T-helper 9 cell (primary cell): ENCODE measurements at regions not wholly inside any gene's neighbourhood (a gene's known extent, or its start where the extent isn't known, plus 50 kb on each side); places are given as distances from the start of the nearest gene placed in this dataset.

Source experiments
- DNase-seq: peaks from one replicate; pipeline ENCODE4 v3.0.0-alpha.2; 2020

DNA sequence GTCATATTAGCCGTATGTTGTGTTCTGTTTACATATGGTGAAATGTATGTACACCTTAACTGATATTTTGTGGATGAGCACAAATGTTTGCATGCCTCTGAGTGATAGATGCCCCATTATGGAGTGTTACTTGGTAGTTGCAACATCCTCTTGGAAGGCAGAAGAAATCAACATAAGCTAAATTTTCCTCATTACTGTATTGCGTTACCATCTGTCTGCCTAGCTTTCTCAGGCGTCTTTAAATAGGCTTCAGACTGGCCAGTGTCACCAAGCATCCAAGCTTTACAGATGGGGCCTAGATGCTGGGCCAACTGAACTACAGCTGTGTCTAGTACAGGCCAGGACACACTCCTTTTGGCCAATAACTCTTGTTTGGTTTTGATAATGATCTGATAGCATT lies 250.6 kb downstream of the SAMD5 start:
- no peak for DNase-seq

DNA sequence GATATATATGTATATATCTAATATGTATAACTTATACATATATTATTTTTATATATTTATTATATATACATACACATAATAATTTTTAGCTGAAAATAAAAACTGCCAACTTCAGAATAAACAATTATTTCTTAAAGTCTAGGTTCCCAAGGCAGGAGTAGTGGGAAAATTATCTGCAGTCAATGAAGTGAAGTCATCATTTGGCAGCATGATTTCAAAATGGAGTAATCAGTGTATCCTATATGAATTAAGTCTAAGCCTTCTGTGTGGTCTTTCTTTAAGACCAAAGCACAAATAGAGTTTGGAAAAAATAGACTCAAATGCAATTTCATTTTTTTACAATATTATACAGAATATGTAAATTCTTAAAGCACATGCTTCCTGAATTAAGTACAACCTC lies 251.0 kb downstream of the SAMD5 start:
- DNase-seq, result no peak

DNA sequence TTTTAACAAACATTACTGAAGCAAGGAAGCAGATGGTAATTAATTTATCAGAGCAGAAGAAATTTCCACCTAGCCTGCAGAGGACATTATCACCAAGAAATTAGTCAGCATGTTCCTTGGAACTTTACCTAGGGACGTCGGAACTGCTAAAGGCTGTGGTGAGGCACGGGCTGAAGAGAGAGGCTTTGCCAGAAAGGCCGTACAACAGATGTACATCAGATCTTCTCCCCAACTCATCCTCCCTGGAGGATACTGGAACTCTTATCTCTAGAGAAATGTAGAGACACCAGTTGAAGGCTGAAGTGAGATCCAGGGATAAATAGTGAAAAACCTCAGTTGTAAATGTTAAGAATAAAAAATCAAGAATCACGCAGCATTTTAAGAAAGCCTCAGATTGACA lies 257.1 kb downstream of the SAMD5 start:
- no peak for DNase-seq

DNA sequence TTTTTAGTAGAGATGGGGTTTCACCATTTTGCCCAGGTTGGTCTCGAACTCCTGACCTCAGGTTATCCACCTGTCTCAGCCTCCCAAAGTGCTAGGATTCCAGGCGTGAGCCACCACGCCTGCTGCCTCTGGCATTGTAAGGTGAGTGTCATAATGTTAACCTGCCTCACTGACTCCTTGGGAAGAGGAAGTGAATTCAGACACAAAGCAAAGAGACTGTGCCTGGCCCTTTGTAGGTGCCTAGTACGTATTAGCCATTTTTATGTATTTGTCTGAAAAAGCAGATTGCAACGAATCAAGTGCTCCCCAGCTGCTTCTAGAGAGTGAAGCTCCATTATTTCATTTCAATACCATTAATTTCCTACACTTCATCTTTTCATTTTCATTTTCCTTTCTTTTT lies 260.5 kb downstream of the SAMD5 start:
- DNase-seq, result no peak

DNA sequence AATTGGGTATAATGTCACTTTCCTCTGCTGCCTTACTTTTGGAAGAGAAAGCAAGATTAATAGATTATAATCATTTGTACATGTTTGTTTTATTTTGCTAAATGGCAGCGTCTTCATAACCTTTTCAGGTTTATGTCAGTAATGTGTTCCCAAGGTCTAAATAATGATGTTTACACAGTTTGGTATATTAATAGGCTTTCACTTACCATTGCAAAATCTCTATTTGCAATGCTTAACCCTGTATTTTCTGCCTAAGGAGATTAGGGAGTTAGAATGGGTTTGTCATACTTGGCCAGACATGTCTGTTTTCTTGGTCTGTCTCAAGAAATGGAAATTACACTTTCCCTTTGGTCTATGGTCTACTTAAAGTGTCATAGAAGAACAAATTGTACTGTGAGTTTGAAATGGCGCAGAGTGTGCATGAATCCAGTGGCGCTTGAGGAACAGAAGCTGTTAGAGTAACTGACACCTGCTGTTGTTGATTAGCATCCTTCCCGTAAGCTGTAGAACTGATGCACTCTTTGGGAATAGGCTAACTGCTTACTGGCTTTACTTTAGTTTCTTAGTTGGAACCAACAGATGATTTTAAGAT lies 261.1 kb downstream of the SAMD5 start:
- DNase-seq, result no peak

DNA sequence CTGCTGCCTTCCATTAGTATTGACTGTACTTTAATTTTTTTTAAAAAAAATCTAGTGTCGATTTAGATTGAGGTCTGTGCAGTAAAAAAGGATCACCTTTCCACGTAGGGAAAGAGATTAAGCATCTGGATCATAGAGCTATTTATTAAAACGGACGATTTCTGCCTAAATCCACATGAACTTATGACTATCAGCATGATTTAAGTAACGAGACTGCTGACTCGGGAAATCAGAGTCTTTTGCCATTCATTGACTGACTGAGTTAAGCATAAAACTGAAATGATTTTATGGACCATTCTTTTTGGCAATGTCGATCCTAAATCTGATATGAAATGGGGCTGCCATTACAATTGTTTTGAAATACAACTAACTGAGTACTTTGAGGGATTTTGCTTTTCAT lies 261.7 kb downstream of the SAMD5 start:
- no peak for DNase-seq

DNA sequence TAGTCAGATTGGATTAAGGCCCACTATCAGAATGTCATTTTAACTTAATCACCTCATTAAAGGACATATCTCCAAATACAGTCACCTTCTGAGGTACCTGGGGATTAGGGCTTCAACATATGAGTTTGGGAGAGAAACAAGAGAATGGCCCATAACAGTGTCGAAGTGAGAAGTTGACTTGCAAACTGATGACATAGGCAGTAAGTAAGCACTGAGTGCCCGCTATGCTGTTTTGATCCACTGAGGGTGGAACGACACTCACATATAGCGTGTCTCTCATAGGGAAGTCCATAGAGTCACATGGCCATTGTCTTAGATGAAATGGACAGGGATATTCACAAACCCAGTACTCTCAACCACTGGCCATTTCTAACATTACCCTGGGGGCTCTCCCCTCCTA lies 264.2 kb downstream of the SAMD5 start:
- DNase-seq, result no peak

DNA sequence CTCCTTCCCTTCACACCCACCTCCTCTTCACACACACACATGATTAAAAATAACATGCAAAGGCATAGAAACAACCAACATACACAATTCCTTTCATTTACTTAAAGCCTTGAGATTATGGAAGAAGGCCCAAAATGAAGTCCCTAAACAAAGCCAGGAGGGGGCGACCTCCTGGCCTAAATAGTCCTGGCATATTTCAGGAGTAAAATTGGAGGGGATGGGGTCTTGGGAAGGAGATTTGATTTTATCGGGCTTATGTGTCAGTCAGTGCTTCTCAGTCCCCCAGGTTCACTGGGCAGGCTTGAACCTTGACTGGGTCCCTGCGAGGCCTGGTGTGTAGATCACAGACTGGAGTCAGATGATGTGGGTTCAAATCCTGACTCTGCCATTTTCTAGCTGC lies 266.4 kb downstream of the SAMD5 start:
- no peak for DNase-seq

DNA sequence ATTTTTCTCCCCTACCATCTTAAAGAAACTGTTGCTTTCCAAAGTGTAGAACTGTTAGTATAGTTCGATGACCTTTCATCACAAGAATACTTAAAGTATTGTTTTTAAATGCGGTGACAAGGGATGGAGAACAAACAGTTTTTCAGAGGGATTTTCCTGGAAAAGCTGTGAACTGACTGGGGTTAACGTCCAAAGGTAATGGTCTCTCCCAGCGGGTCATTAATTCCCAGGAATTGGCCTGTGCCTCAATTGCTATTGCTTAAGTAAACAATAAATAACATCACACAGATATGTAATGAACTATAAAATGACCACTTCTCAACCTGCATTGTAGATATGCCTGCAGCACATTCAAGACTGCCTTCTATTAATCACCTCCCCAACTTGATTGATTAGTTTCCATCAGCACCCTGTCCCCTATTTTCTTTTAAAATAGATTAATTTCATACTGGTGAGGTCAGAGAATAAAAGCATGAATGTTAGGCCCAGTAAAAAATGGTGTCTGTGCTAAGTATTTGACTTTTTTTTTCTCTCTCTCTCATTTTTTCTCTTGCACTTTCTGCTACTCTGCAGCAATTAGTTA lies 268.2 kb downstream of the SAMD5 start:
- DNase-seq, result no peak

DNA sequence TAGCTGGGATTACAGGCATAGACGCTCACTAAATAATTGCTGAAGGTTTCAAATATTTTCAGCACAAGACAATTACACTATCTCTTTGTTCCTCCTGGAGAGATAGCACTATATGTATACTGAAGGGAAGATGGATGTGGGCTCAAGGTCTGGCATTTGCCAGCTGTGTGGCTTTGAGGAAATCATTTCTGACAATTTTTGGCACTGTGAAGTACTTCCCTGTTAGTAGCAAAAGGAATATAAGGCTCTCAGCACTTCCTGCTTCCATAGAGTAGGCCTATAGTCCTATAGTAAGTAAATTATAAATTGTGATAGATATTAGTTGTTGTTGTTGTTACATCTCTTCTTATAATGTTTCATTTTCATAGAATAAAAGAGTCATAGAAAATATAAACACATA lies 271.1 kb downstream of the SAMD5 start:
- no peak for DNase-seq

DNA sequence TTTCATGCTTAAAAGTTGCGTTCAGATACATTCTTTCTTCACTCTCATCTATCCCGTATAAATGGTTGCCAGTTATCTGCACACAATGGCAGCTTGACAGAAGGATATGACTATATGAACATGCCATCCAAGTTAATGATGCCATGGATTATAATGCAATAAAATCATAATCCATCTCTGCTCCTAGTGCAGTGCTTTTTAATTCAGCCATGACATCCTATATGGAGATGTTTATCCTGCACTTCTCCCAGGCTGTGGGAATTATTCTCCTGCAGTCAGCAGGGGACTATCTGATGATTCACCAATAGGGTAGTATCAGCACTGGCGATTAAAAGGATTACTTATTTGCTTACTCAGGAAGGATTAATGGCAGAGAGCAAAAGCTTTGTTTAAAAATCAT lies 273.8 kb downstream of the SAMD5 start:
- DNase-seq, result no peak

DNA sequence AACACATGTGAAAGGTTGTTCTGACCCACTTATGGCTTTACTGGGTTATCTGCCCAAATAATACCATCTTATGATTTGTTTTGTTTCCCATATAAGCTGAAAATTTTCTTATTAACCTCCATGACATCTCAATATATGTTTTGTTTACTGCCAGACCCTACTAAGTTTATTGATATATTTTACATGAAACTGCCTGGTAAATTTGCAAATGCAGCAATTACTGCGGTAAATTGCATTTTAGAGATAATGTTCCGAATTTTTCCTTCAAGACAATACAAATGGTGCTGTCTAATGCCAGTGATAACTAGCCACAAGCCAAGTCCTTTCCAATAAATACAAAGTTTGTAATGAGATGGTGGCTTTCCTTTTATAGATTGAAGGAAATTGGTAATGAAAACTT lies 275.9 kb downstream of the SAMD5 start:
- no peak for DNase-seq

DNA sequence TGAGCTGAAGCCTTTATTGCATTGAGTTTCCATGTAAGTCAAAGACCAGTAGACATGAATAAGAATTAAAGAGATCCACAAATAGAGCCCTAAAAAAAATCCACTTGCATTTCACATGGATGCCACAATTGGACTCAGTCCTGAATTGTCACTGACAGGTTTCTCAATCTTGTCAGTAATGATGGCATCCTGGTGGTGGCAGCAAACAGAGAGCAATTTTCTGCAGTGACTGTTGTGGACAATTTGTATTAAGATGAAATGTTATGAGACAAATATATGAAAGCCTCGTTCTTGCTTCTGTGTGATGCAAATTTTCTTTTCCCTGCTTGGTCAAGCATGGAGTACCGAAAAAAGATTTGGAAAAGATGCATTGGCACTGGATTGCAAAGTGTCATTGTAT lies 278.9 kb downstream of the SAMD5 start:
- DNase-seq, result no peak

DNA sequence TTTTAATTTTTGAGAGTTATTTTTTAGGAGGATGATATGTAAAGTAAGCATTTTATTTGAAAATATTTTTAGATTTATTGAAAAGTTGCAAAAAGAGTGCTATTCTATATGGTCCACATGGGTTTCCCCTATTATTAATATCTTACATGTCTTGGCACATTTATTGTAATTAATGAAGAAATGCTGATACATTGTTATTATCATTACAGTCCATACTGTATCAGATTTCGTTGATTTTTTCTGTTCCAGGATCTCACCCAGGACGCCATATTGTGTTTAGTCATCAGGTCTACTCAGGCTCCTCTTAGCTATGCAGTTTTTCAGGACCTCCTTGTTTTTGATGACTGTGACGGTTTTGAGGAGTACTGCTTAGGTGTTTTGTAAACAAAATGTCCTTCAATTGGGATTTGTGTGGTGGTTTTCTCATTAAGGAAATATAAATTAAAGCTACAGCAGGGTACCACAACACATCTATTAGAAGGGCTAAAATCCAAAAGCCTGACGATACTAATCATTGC lies 281.0 kb downstream of the SAMD5 start:
- DNase-seq, result no peak

DNA sequence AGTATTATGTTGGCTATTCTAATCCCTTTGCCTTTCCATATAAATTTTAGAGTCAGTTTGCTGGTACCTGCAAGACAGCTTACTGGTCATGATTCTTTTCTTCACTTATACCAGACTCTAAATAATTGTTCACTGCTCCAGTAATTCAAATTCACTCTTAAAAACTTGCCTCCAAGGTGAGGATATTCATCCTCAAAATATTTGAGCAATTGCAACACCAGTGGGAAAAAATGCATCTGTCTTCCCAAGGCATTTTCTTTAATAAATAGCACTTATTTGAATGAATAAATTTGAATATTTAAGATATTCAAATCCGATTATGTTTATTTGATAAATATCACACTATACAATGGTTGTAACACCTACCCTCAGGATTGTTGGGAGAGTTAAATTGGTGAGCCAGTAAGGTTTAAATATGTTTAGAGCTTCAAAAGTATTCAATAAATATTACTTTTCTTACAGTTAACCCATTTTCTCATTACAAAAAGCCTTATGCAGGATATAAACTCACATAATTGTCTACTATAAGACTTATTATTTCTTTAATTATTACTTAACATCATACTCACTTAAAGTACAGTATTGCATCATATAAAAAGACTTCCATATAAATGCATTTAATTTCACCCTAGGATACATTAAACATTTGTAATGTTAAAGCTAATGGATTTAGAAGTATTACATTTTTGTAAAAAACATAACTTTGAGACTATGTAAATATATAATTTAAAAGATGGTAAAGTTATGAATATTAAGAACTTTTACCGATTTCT lies 285.6 kb downstream of the SAMD5 start:
- DNase-seq, result no peak

DNA sequence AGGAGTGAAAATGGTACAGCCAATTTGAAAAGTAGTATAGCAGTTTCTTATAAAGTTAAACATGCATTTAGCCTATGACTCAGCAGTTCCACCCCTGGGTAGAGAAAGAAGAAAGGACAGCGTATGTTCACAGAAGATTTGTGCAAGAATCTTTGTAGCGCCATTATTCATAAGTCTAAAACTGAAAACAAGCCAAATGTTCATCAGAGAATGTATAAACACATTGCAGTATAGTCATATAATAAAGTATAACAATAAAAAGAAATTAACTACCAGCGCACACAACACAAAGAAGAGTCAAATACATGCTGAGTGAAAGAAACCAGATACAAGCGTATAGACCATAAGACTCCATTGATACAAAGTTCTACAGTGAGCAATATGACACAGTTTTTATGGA lies 294.0 kb downstream of the SAMD5 start:
- DNase-seq, result no peak

DNA sequence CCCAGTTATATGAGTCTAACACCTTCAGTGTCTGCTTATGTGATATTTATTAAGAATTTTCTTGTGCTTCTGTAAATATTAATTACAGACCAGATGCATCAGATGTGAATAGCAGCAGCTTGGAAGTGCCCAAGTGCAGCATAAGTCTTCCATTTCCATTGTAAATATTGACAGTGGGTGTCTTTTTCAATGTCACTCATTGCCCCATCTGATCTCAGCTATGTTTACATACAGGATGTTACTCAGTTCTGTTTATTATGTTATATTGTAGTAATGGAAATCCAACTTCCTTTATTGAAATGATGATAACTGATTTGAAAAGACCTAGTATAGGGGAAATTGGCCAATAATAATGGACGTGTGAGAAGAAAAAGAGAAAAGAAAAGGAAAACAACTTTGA lies 296.7 kb downstream of the SAMD5 start:
- no peak for DNase-seq

DNA sequence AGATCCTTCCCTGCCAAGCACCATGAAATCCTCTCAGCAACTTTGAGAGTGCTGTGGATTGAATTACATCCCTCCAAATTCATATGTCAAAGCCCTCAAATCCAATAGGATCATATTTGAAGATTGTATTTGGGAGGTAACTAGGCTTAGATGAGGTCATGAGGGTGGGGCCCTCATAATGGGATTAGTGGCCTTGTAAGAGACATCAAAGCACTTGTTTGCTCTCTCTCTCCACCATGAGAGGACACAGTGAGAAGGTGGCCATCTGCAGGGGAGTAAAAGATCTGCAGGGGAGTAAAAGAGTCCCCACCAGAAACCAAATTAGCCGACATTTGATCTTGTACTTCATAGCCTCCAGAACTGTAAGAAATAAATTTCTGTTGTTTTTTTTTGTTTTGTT lies 298.2 kb downstream of the SAMD5 start:
- DNase-seq, result no peak

DNA sequence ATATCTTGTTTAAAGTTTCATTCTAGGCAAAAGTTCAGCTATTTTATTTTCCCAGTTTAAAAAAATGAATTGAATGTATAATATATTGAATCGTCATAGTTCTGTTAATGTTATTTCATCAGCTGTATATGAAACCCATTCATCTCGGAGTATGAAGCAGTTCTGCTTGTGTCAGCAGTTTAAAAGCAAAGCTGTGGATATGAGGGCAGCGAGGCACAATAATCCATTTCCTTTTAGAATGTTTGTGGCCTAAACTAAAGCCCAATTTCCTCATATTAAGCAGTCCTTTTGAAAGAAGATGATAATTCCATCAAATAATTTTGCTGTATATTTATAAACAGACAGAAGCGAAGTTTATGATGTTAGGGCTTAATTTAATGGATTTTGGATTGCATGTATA lies 300.1 kb downstream of the SAMD5 start:
- DNase-seq, result no peak

DNA sequence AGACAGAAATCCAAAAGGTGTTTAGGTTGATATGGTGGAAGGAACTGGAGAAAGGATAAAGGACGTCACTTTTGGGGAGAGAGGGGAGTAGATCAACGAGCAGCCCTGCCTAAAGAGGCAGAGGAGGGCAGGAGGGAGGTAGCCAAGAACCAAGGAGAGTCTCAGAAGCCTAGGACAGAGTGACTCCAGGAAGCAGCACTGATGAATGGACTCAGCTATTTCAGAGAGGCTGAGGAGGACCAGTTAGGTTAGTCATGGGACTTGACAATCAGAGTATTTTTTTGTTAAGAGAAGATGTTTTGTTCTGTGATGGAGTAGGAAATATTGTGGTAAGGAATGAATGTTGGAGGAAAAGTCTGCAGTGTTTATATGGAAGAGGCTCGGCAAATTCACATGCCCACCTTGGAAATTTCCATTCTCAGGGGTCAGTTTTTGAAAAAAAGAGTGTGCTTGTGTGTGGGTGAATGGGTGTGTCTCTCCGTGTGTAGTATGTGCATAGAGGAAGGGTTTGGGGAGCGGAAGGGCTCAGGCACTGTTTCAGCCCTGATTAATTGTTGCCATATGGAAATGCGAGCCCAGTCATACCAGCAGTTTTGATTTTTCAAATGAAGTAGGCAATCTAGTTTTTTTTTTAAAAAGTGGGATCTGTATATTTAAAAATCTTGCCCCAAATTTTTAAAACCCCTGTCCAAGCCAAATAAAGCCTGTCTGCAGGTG lies 303.6 kb downstream of the SAMD5 start:
- DNase-seq, result no peak

DNA sequence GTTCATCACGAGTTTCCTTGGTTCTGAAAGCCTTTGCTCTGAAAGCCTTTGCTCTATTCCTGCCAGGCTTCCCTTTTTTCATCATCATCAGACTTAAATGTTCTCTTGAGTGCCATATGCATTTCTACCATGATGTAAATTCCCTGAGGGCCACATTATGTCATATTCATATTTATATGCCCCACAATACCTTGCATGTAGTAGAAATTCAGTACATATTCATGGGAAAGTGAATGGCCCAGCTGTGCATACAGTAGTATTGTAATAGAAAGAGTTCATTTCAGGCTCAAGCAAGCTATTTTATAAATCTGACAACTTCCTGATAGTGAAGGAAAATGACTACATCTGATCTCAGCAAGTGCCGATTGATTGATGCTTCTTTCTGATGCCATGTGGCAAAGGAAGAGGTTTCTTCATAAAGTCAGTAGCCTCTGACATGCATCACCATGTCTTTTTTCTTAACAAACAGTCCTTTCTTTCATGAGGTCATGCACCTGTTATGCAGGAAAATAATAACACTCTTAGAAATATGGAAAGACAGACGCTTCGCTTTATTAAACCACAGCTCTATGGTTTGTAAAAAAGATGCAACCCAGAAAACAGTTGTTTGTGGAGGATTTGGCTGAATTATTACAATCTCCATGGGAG lies 308.7 kb downstream of the SAMD5 start:
- no peak for DNase-seq

DNA sequence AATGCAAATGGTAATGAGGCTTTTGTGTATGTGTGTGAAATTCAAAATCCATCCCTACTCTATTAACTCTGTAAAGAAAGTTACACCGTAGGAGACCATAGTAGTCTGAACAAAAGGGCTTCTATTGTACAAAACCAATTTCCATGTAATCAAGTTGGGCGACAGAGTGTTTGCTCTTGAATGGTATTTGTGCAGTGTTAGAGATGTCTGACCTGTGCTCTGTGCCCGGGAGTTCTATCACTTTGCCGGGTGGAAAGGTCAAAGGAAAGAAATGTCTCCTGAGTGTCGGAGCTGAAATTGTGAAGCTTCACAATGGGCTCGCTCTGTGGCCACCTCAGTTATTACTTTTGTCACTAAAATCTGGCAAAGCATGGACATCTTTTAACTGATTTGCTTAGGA lies 312.0 kb downstream of the SAMD5 start:
- DNase-seq, result no peak

DNA sequence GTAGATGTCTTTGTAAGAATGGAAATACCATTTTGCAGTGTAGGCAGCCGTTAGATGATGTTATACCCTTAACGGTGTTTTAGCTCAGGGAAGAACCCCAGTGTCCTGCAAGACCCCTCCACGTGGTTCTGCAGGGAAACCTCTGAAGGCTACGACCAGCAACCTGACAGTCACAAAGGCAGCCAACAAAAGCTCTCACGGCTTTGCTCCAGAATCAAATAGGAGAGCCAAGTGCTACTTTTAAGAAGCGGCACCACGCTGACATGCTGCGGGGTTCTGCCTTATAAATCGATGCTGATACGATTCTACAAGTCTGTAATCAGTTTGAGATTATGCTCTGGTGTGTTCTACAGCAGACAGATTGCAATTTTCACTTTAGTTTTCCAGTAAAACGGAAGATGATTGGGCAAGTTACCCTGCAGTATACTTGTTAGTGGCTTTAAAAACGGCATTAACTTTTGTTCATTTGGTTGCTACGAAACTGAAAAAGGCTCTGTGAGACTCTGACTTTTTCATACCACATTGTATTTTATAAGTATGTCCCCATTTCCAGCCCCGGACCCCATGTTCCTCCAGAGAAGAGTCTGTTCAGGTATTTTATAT lies 312.9 kb downstream of the SAMD5 start:
- DNase-seq, result no peak
